DOHH2 (cell line): ENCODE measurements at regions not wholly inside any gene's neighbourhood (a gene's known extent, or its start where the extent isn't known, plus 50 kb on each side); places are given as distances from the start of the nearest gene placed in this dataset.

Experiments
- EZH2phosphoT487 ChIP-seq: fragments of 200-600 bp; sonication (generic); IDR thresholded peaks from 2 replicates; pipeline ENCODE4 v1.6.1; 2017; ENCODE audit warnings: borderline replicate concordance, mild to moderate bottlenecking, antibody characterized with exemption, low read length, moderate library complexity, mixed read lengths
- TF ChIP-seq, protein P1 (sequence below): fragments of 200-600 bp; sonication (generic); IDR thresholded peaks from one replicate; pipeline ENCODE4 v1.5.1; 2014; ENCODE audit warnings: antibody characterized with exemption, mild to moderate bottlenecking, low read depth, low read length; ENCODE audit not compliant: poor library complexity, severe bottlenecking

DNA sequence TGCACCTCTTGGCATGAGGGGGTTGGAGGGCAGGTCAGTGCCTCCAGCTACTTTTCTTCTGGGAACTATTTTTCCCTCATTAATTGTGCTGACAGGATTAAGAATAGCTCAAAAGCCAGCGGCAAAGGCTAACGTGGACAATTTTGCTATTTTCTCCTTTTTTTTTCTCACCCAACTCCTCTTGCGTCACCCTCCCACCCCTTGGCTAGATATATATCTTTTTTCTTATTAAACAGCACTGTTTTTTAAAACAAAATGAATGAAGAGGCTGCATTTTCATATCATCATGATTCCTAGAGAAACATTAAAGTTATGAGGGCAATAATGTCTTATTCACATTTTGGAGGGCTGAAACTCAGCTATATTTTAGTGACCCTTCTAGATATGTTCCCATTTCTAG lies 251.8 kb upstream of the NFE2L3 start:
- TF ChIP-seq, protein P1, sequence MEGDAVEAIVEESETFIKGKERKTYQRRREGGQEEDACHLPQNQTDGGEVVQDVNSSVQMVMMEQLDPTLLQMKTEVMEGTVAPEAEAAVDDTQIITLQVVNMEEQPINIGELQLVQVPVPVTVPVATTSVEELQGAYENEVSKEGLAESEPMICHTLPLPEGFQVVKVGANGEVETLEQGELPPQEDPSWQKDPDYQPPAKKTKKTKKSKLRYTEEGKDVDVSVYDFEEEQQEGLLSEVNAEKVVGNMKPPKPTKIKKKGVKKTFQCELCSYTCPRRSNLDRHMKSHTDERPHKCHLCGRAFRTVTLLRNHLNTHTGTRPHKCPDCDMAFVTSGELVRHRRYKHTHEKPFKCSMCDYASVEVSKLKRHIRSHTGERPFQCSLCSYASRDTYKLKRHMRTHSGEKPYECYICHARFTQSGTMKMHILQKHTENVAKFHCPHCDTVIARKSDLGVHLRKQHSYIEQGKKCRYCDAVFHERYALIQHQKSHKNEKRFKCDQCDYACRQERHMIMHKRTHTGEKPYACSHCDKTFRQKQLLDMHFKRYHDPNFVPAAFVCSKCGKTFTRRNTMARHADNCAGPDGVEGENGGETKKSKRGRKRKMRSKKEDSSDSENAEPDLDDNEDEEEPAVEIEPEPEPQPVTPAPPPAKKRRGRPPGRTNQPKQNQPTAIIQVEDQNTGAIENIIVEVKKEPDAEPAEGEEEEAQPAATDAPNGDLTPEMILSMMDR: no peak
- TF ChIP-seq EZH2phosphoT487: no peak
